Kidney (tissue), 13 donors: ENCODE measurements at regions not wholly inside any gene's neighbourhood (a gene's known extent, or its start where the extent isn't known, plus 50 kb on each side); places are given as distances from the start of the nearest gene placed in this dataset.

Source experiments
- DNase-seq, 5 donors: peaks; one replicate each; pipeline ENCODE4 v3.0.0-alpha.2; 2013 to 2020
- FAIRE-seq: peaks from 2 replicates; lab custom pipeline; 2012; peaks lifted over from hg19 to GRCh38; lab: Jason Lieb, UNC
- H3K27ac ChIP-seq, 2 donors: one replicate each; pipeline ENCODE4 v1.7.0; 2013; ENCODE audit warnings: low read depth in 2 of 2, low read length in 2 of 2, inconsistent platforms in 1 of 2
- H3K27me3 ChIP-seq: one replicate; pipeline ENCODE4 v1.7.1; 2013; ENCODE audit warnings: low read length, inconsistent platforms; ENCODE audit not compliant: control insufficient read depth, insufficient read depth
- H3K36me3 ChIP-seq, 3 donors: one replicate each; pipeline versions ENCODE4 v1.7.0 to v1.7.1; 2013; ENCODE audit warnings: low read length in 3 of 3, control low read depth in 1 of 3, inconsistent platforms in 1 of 3; ENCODE audit not compliant: insufficient read depth in 3 of 3, control insufficient read depth in 2 of 3
- H3K4me1 ChIP-seq, 3 donors: one replicate each; pipeline versions ENCODE4 v1.7.0 to v1.7.1; 2013; ENCODE audit warnings: low read length in 3 of 3, inconsistent platforms in 1 of 3, low read depth in 1 of 3; ENCODE audit not compliant: control insufficient read depth in 2 of 3, insufficient read depth in 2 of 3
- H3K4me3 ChIP-seq, 3 donors: one replicate each; pipeline versions ENCODE4 v1.7.0 to v1.8.1; 2013; ENCODE audit warnings: low read length in 3 of 3, control low read depth in 1 of 3, inconsistent platforms in 1 of 3
- H3K9ac ChIP-seq, 3 donors: one replicate each; pipeline versions ENCODE4 v1.7.0 to v1.7.1; 2013; ENCODE audit warnings: low read length in 3 of 3, control low read depth in 1 of 3, inconsistent platforms in 1 of 3
- H3K9me3 ChIP-seq, 3 donors: one replicate each; pipeline versions ENCODE4 v1.7.0 to v1.7.1; 2013; ENCODE audit warnings: low read length in 3 of 3, control low read depth in 1 of 3, inconsistent platforms in 1 of 3; ENCODE audit not compliant: control insufficient read depth in 2 of 3, insufficient read depth in 1 of 3
- intact Hi-C: fragments of 100-400 bp; cut with DNase I; formaldehyde crosslinking; loops from one replicate; pipeline ENCODE4 v1.11.1; 2022
- TF ChIP-seq, protein P1 (sequence below): IDR thresholded peaks from 3 replicates; pipeline ENCODE4 v1.5.1; 2012; ENCODE audit warnings: mild to moderate bottlenecking, moderate library complexity, borderline replicate concordance; ENCODE audit not compliant: insufficient read depth; ENCODE audit errors: extremely low read depth
- donor health status: control.
- donor health status: control.
- donor health status: control.
- donor health status: control.
- donor health status: control.
- donor health status: DM: yes; HTN: yes; CAD: no.
- donor health status: Normal renal cell carcinoma (clear cell type).

- H3K9ac ChIP-seq: no peak overlapping the region
- peaks cover 0 to 7% (median 0%) of the 10 kb centered on the region in 3 donors for H3K9me3 ChIP-seq
- intact Hi-C loops: no loop called here
- no peak overlapping the region for H3K27ac ChIP-seq
- TF ChIP-seq, protein P1, sequence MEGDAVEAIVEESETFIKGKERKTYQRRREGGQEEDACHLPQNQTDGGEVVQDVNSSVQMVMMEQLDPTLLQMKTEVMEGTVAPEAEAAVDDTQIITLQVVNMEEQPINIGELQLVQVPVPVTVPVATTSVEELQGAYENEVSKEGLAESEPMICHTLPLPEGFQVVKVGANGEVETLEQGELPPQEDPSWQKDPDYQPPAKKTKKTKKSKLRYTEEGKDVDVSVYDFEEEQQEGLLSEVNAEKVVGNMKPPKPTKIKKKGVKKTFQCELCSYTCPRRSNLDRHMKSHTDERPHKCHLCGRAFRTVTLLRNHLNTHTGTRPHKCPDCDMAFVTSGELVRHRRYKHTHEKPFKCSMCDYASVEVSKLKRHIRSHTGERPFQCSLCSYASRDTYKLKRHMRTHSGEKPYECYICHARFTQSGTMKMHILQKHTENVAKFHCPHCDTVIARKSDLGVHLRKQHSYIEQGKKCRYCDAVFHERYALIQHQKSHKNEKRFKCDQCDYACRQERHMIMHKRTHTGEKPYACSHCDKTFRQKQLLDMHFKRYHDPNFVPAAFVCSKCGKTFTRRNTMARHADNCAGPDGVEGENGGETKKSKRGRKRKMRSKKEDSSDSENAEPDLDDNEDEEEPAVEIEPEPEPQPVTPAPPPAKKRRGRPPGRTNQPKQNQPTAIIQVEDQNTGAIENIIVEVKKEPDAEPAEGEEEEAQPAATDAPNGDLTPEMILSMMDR: no peak
- H3K4me1 ChIP-seq: no peaks in the 10 kb centered on the region
- no peak for FAIRE-seq
- H3K27me3 ChIP-seq: no peaks in the 10 kb centered on the region
- DNase-seq: peak in 3 of 5 donors; percentile 11 to 55 (median 40)
- H3K4me3 ChIP-seq: no peak overlapping the region
- H3K36me3 ChIP-seq: no peaks in the 10 kb centered on the region
Observed at GRCh38 chr13:85031771-85032170, 767.4 kb downstream of the SLITRK6 start.

DNA sequence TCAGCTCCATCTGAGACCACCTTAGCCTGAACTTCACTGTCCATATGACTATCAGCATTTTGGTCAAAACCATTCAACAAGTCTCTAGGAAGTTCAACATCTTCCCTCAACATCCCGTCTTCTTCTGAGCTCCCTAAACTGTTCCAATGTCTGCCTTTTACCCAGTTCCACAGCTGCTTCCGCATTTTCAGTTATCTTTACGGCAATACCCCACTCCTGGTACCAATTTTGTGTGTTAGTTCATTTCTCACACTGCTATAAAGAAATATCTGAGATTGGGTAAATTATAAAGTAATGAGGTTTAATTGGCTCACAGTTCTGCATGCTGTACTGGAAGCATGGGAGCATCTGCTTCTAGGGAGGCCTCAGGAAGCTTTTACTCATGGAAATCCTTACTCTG is 771.2 kb downstream of the SLITRK6 start:
- Histone ChIP-seq H3K9ac (no peak overlapping the region), H3K4me3 (no peak overlapping the region), H3K4me1 (no peaks in the 10 kb centered on the region), H3K36me3 (no peaks in the 10 kb centered on the region), H3K27ac (no peak overlapping the region), H3K27me3 (no peaks in the 10 kb centered on the region), H3K9me3 (peaks cover 0 to 8% (median 0%) of the 10 kb centered on the region in 3 donors)
- FAIRE-seq: no peak
- DNase-seq: no peak
- intact Hi-C loops: no loop called here
- TF ChIP-seq, protein P1: no peak

DNA sequence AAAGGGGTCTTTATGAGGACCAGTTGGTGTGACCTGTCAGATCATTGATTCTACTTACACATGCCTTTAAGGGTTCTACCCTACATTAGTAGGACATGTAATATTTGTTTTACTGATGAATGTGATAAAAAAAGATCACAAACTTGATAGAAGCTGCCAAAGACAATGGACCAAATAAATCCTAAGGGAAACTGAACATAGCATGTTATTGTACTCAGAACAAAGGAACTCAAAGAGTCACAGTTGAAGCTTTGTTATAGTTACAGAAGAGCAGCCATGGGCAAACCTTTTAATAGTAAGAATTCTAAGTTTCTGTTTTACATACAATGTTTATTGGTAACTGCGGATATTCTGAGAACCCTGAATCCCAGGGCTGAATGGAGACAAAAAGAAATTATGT is 780.1 kb downstream of the SLITRK6 start:
- Histone ChIP-seq H3K4me1 (no peaks in the 10 kb centered on the region), H3K4me3 (no peak overlapping the region), H3K27ac (no peak overlapping the region), H3K36me3 (no peaks in the 10 kb centered on the region), H3K9ac (no peak overlapping the region), H3K9me3 (no peaks in the 10 kb centered on the region), H3K27me3 (no peaks in the 10 kb centered on the region)
- intact Hi-C loops: no loop called here
- TF ChIP-seq, protein P1: no peak
- DNase-seq: no peak
- no peak for FAIRE-seq

DNA sequence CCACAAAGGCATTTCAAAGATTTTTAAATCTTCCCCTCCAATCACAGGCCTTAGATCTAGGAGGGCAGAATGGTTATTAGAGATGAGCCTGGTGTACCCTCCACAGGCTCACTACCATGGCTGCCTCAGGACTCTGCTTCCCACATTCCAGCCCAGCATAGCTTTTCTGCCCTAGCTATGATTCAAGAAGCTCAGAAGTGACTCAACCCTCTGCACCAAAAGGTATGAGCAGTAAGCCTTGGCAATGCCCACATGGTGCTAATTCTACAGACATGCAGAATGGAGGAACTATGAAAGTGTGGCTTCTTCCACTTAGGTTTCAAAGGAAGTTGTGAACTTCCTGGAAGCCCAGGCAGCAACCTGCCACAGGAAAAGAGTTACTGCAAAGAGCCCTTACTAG is 786.2 kb downstream of the SLITRK6 start:
- Histone ChIP-seq H3K4me1 (no peaks in the 10 kb centered on the region), H3K36me3 (no peaks in the 10 kb centered on the region), H3K9ac (no peak overlapping the region), H3K4me3 (no peak overlapping the region), H3K27me3 (no peaks in the 10 kb centered on the region), H3K9me3 (no peaks in the 10 kb centered on the region), H3K27ac (no peak overlapping the region)
- DNase-seq: no peak
- TF ChIP-seq, protein P1: no peak
- FAIRE-seq: no peak
- intact Hi-C loops: no loop called here
